ENCODE measurements at regions not wholly inside any gene's neighbourhood (a gene's known extent, or its start where the extent isn't known, plus 50 kb on each side); places are given as distances from the start of the nearest gene placed in this dataset.

- FAIRE-seq (no peak), DNase-seq (ENCODE audit: low spot score in 2 of 2) (no peak)
Observed at GRCh38 chr12:105967038-105967776, 171.5 kb downstream of the NUAK1 start.

DNA sequence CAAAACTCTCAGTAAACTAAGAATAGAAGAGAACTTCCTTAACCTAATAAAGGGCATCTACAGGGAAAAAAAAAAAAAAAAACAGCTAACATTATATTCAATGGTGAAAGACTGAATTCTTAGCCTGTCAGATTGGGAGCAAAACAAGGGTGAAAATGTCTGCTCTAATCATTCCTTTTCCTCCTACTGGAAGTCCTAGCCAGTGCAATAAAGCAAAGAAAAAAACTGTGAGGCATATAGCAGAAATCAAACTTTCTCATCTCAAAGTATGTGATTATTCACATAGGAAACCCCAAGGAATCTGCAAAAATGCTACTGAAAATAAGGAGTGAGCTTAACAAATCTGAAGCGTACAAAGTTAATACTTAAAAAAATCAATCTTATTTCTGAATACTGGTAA, 170.7 kb downstream of the NUAK1 start:
- DNase-seq (ENCODE audit: low spot score in 2 of 2) (no peak), FAIRE-seq (no peak)

GRCh38 chr12:105970885-105971284, 167.9 kb downstream of the NUAK1 start:
- FAIRE-seq: no peak

DNA sequence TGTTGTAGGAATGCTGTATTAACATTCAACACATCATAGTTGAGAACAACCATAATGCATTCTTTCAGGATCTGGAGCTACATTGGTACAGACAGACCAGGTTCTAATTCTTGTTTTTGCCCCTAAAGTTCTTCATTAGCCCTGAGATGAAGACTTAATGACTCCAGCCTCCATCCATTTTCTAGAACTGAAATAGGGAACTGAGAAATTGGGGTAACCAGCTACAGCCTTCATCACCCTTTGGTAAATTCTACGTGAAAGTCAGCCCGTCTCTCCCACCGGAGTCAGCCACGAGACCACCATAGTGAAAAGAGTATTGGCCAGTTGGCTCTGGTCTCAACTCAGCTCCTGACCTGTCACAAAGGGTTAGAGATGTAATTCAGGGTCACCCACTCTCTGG, 164.0 kb downstream of the NUAK1 start:
- FAIRE-seq (no peak), DNase-seq (ENCODE audit: low spot score in 2 of 2) (no peak)

More at GRCh38 chr12:105970885-105971284, 167.9 kb downstream of the NUAK1 start:
- DNase-seq (ENCODE audit: low spot score in 2 of 2): no peak

DNA sequence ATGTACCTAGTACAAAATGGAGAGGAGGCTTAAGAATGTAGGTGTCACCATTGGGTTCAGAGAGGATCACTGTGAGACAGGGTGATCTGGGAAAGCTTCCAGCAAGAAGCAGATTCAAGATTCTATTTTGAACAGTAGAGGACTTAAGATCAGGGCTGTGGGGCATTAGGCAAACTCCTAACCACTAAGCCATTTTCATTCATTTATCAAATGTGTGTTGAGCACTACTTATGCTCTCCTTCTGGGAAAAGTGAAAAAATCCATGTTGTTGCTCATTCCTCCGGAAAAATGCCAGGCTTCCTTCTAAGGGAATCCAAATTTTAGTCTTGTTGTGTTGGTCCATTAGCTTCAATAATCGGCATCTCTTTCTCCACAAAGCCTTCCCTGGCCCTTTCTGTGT, 163.4 kb downstream of the NUAK1 start:
- no peak for DNase-seq (ENCODE audit: low spot score in 2 of 2)
- FAIRE-seq: no peak

GRCh38 chr12:105977236-105977635, 161.5 kb downstream of the NUAK1 start:
- no peak for FAIRE-seq
- DNase-seq (ENCODE audit: low spot score in 2 of 2): no peak

GRCh38 chr12:105977652-105978051, 161.1 kb downstream of the NUAK1 start:
- FAIRE-seq: no peak
- DNase-seq (ENCODE audit: low spot score in 2 of 2): no peak

- no peak for FAIRE-seq
Observed at GRCh38 chr12:105978276-105978675, 160.5 kb downstream of the NUAK1 start.

DNA sequence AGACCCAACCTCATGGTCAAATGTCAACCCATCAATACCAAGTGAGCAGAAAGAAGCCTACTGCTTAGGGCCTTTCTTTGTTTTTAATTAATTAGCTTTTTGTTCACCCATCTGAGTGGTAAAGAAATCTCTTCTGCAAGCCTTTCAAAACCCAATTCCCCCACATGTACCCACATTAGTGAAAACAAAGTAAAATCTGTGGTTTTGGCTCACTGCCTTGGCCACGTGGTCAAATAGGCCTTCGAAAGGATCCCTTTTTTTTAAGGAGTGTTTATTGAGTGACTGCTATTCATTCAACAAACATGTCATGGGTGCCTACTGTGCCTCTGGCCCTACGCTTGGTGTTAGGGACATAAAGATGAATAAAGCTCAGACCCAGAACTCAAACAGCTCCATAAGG, 160.1 kb downstream of the NUAK1 start:
- DNase-seq (ENCODE audit: low spot score in 2 of 2) (no peak), FAIRE-seq (no peak)

More at GRCh38 chr12:105978276-105978675, 160.5 kb downstream of the NUAK1 start:
- DNase-seq (ENCODE audit: low spot score in 2 of 2): no peak

GRCh38 chr12:105980085-105980484, 158.7 kb downstream of the NUAK1 start:
- FAIRE-seq: no peak

DNA sequence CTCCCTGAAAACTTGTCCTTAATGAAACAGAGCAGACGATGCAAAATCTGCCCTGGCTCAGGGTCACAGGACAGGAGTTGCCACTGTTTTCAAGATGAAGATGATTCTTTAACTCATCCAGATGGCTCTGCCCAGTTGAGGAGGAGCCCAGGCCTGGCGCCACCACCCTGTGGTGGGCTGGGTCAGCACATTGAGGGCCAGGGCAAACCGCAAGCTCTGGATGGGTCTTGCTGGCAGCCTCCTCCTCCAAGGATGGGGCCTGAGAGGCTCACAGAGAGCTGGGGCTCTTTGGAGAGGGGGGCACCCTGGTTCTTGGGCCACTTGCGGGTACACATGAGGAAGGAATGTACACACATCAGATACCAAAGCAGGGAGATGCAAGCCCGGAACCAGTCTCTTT, 158.2 kb downstream of the NUAK1 start:
- no peak for DNase-seq (ENCODE audit: low spot score in 2 of 2)
- FAIRE-seq: no peak

More at GRCh38 chr12:105980085-105980484, 158.7 kb downstream of the NUAK1 start:
- DNase-seq (ENCODE audit: low spot score in 2 of 2): no peak

- no peak for FAIRE-seq
Observed at GRCh38 chr12:105982022-105982421, 156.7 kb downstream of the NUAK1 start.

DNA sequence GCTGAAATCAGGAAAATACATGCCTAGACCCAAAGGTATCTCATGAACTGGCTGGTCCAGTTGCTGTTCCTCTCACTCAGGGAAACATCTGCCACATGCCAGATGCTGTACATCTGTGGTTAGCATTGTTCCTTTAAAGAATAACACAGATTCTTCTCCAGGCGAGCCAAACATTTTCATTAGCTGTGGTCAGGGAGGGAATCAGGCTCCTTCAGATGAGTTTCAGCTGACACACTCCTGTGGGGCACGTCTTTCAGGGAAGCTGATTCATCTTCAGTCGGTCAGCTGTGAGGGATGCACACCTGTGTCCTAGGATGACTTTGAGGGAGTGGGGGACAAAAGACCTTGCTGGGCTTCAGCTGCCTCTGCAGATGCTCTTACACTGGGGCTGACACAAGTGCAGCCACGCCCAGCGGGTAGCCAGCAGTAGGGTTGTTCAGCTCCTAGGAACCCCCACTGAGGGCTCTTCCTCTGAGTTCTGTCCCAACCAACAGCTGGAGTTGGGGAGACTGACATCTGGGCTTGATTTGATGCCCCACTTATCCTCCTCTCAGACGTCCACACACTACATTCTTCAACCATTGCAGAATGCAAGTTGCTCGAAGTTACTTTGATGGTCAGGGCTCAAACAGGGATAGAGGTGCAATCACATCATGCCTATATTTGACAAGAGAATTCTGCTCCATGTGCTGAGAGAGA, 155.0 kb downstream of the NUAK1 start:
- FAIRE-seq: no peak
- no peak for DNase-seq (ENCODE audit: low spot score in 2 of 2)

More at GRCh38 chr12:105982022-105982421, 156.7 kb downstream of the NUAK1 start:
- no peak for DNase-seq (ENCODE audit: low spot score in 2 of 2)

- FAIRE-seq (no peak), DNase-seq (ENCODE audit: low spot score in 2 of 2) (no peak)
Observed at GRCh38 chr12:105985383-105985782, 153.4 kb downstream of the NUAK1 start.

- FAIRE-seq: no peak
- no peak for DNase-seq (ENCODE audit: low spot score in 2 of 2)
Observed at GRCh38 chr12:105986779-105987684, 151.7 kb downstream of the NUAK1 start.

DNA sequence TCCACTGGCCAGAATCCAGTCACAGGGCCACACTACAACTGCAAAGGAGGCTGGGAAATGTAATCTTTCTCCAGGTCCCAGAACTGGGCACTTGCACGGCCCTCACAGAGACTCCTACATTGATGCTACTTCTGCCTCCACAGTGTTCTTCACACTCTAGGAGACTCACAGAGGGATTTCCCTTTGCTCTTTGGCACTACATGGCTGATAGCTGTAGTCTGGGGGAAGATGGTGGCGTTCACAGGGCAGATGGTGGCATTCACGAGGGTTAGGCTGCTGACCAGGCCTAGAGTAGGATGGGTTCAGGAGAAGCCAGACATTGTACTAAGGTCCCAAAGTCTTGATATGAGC, 151.1 kb downstream of the NUAK1 start:
- FAIRE-seq: no peak
- no peak for DNase-seq (ENCODE audit: low spot score in 2 of 2)

DNA sequence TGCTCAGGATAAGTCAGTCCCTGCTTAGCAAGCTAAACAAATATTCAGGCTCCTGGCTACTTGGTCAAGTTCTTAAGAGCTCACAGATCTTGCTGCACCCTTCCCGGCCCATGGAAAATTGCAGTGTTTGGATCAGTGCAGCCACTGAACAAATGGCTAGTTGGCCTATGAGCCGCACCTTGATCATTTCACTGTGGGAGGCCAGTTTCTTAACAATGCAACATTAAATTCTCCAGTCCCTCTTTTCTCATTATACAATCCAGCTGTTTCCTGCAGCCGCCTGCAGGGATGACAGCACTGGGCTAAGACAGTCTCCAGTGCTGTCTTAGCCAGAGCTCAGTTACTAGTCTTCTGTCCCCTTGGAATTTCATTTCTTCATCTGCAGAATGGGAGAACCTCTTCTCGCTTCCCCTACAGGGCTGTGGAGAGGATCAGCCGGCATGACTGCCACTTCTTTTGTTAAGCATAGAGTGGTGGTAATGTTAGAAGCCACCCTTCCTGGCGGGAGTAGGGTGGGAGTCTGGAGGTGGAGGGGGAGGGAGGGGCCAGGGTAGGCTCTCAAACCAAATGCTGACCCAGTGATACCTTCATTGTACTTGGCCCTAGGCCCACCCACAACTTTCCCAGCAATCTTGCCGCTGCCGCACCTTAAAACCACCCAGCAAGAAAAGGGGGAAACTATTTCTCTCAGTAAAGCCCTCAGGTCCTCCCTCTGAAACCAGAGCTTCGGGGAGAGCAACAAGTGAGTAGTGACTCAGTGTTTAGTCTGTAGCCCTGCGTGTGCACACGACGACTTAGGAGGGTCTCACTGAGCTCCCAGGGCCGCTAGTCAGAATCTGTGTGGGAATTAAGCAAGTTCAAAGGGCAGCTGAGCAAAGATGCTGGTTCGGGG, 145.7 kb downstream of the NUAK1 start:
- no peak for DNase-seq (ENCODE audit: low spot score in 2 of 2)
- FAIRE-seq: no peak

DNA sequence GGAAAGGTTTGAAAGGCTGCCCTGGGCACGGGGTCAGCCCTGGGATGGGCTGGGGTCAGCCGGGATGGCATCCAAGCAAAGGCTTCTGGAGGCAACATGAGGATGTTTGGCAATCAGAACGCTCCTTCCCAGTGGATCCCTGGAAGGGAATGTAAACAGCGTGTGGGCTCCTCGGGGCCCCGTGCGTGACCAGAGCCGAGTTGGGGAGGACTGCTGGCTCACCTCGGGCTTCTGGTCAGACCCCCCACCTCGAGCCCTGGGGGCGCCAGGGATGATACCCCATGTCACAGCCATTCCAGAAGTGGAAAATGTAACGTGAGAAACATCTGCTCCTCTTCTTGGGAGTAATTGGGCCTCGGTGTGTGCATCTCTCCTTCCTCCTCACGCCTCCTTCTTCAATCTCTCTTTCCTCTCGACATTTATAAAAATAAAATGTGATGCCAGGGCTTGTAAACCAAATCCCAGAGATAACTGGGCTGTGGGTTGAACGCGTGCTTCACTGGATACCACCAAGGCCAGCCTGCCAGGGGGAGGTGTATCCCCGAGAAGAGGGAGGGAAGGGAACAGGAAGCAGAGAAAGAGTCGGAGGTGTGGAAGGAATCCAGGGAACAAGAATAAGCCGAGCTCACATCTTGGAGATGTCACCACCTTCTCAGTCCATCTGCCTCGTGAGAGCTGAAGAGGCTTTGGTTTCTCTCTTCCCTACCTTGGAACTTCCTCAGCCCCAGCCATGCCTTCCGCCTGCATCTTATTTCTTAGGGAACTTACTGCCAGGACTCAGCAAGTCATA, 144.8 kb downstream of the NUAK1 start:
- FAIRE-seq (no peak), DNase-seq (ENCODE audit: low spot score in 2 of 2) (no peak)

DNA sequence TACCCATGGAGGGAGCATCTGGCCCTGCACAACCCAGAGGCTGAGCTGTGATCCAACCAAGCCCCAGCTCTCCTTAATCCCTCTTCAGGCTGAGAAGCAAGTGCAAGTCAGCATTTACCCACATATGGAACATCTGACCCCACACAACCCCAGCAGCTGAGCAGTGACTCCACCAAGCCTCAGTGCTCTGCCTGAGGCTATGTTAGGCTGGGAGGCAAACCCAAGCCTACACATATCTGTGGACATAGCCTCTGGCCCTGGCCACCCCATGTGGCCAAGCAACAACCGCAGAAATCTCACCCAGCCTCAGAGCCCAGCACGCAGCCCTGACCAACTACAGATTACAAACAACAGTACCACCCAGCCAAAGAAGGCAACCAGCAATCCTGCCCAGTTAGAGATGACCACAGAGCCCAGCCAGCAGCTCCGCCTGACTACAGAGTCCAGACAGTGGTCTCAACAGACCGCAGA, 142.8 kb downstream of the NUAK1 start:
- FAIRE-seq: no peak
- no peak for DNase-seq (ENCODE audit: low spot score in 2 of 2)

Measured in frontal cortex (tissue), 3 donors.